ENCODE measurements at regions not wholly inside any gene's neighbourhood (a gene's known extent, or its start where the extent isn't known, plus 50 kb on each side); places are given as distances from the start of the nearest gene placed in this dataset.

DNA sequence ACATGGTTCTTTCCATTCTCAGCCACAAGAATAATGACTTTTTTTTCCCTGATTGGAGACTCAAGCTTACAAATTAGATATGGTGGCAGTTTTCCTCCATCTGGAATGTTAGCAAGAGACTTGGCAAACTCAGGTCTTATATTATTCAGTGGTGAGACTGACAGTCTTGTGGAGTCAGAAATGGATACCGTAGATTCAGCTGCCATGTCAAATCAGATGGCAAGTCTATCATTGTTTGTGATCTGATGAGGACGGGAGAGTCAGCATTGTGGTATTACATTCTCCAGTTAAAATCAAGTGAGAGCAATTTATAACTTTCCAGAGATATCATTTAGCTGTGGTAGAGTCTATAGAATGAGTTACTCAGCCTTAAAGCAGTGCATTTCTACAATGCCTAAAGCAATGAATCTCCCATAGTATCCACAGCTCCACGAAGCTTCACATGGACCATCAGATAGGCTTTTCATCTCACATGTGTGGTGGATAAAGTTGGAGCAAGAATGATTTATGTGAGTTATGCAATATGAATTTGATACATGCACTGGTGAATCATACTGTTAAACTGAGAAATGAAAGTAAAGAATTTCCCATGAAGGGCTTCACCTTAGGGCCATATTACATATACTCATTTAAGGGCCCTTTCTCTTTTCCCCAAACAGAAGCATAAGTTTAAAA is 430.6 kb downstream of the ZNF608 start:
- TF ChIP-seq, protein P1, sequence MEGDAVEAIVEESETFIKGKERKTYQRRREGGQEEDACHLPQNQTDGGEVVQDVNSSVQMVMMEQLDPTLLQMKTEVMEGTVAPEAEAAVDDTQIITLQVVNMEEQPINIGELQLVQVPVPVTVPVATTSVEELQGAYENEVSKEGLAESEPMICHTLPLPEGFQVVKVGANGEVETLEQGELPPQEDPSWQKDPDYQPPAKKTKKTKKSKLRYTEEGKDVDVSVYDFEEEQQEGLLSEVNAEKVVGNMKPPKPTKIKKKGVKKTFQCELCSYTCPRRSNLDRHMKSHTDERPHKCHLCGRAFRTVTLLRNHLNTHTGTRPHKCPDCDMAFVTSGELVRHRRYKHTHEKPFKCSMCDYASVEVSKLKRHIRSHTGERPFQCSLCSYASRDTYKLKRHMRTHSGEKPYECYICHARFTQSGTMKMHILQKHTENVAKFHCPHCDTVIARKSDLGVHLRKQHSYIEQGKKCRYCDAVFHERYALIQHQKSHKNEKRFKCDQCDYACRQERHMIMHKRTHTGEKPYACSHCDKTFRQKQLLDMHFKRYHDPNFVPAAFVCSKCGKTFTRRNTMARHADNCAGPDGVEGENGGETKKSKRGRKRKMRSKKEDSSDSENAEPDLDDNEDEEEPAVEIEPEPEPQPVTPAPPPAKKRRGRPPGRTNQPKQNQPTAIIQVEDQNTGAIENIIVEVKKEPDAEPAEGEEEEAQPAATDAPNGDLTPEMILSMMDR (conservative IDR thresholded peaks at IDR 0.05; ENCODE audit: low read length): no peak
- TF ChIP-seq EZH2phosphoT487 (IDR thresholded peaks at IDR 0.05; ENCODE audit: borderline replicate concordance, low read depth, low read length): no peak
